ENCODE measurements at regions not wholly inside any gene's neighbourhood (a gene's known extent, or its start where the extent isn't known, plus 50 kb on each side); places are given as distances from the start of the nearest gene placed in this dataset.

DNA sequence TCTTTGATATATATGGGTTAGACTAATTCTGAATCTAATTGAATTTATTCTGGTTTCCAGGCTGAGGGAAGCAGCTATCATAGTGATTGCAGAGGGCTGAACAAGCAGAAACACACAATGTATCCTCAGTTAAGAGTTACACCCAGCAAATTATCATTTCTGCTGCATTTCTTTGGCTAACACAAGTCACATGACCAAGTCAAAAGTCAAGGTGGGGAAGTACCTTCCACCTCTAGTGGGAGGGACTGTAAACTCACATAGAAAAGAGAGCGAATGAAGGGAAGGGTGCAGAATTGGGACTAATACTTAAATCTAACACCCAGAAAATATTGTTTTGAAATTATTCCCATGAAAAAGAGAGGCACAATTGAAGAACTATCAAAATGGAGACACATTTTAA lies 719.7 kb upstream of the MMS22L start:
- no peak overlapping the region for H3K4me2 ChIP-seq (replicated peaks; ENCODE audit: low read depth, low read length, poor library complexity, severe bottlenecking)
- Mint-ChIP-seq H3K27me3 (no peaks in the 10 kb centered on the region), H3K4me3 (no peak overlapping the region), H3K27ac (no peak overlapping the region), H3K9me3 (ENCODE audit: insufficient read depth) (no peaks in the 10 kb centered on the region), H3K4me1 (no peaks in the 10 kb centered on the region)
- no peaks in the 10 kb centered on the region for H3K36me3 ChIP-seq (replicated peaks in 1 of 2; ENCODE audit: control extremely low read depth in 1 of 2, control insufficient read depth in 1 of 2, extremely low read depth in 1 of 2, insufficient read depth in 2 of 2, low read length in 1 of 2)
- DNase-seq (no peak), ATAC-seq (ENCODE audit: low read depth) (no peak)
- no peak overlapping the region for H2AFZ ChIP-seq (ENCODE audit: insufficient read depth, low read depth, low read length, poor library complexity, severe bottlenecking)
- H3K9me3 ChIP-seq (ENCODE audit: control extremely low read depth in 1 of 3, control insufficient read depth in 2 of 3, insufficient read depth in 1 of 3, low read length in 2 of 3) = no peaks in the 10 kb centered on the region
- intact Hi-C loops (cut with micrococcal nuclease) = no loop called here
- WGBS (ENCODE audit: insufficient coverage) = no CpG with 5 or more reads among the region's 1 CpG
- no peak overlapping the region for H3K9ac ChIP-seq (ENCODE audit: low read length)
- H3K4me1 ChIP-seq (ENCODE audit: control insufficient read depth in 2 of 2, insufficient read depth in 2 of 2, low read length in 2 of 2) = no peaks in the 10 kb centered on the region
- no peak overlapping the region for H3K27ac ChIP-seq (ENCODE audit: low read length in 2 of 2)
- no peaks in the 10 kb centered on the region for H4K20me1 ChIP-seq (ENCODE audit: control insufficient read depth, insufficient read depth, low read length, poor library complexity, severe bottlenecking)
- H3K4me3 ChIP-seq (ENCODE audit: control extremely low read depth in 1 of 5, extremely low read depth in 1 of 5, insufficient read depth in 1 of 5, low read depth in 2 of 5, low read length in 4 of 5) = no peak overlapping the region
- ChIA-PET POLR2A (no interaction called here), CTCF (no interaction called here)
- H3K27me3 ChIP-seq (replicated peaks in 1 of 4; ENCODE audit: control extremely low read depth in 1 of 4, control insufficient read depth in 3 of 4, insufficient read depth in 4 of 4, low read length in 3 of 4) = no peaks in the 10 kb centered on the region
- H3K79me2 ChIP-seq (ENCODE audit: control insufficient read depth, insufficient read depth, low read length) = no peaks in the 10 kb centered on the region
- TF ChIP-seq EZH2 (IDR thresholded peaks at IDR 0.05; ENCODE audit: borderline replicate concordance, insufficient read depth, low read depth, low read length, poor library complexity, severe bottlenecking) = no peak
- TF ChIP-seq, protein P1, sequence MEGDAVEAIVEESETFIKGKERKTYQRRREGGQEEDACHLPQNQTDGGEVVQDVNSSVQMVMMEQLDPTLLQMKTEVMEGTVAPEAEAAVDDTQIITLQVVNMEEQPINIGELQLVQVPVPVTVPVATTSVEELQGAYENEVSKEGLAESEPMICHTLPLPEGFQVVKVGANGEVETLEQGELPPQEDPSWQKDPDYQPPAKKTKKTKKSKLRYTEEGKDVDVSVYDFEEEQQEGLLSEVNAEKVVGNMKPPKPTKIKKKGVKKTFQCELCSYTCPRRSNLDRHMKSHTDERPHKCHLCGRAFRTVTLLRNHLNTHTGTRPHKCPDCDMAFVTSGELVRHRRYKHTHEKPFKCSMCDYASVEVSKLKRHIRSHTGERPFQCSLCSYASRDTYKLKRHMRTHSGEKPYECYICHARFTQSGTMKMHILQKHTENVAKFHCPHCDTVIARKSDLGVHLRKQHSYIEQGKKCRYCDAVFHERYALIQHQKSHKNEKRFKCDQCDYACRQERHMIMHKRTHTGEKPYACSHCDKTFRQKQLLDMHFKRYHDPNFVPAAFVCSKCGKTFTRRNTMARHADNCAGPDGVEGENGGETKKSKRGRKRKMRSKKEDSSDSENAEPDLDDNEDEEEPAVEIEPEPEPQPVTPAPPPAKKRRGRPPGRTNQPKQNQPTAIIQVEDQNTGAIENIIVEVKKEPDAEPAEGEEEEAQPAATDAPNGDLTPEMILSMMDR (IDR thresholded peaks at IDR 0.05) = no peak

DNA sequence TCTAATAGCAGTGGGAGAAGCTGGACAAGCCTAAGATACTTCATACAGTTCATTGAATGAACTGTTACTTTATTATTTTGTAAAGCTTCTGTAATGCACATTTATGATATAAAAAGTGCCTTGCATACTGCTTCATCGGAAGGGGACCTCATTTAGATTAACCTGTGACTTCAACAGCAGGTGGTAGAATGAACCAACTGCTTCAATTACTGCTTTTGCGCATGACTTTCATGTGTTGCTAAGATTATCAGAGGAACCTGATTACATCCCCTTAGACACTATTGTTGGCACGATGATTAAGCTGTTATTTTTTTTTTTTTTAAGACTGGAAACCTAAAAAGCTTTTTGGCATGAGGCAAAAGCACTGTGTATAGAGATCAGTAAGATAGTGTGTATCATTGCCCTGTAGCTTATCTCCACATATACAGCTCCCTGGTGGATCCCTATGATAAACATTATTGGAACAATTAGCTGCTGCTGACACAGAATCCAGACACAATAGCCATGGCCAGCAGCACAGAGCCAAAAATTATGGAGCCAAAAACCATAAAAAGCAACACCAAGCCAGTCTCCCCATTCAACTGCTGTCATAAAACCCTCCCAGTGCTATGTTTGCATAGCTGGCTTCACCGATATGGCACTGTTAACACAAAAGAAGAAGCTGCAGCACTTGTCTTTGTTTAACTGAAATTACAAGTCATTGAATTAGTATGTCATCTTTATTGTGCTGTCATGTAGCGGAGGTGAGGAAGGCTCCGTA lies 731.6 kb upstream of the MMS22L start:
- intact Hi-C loops (cut with micrococcal nuclease) = no loop called here
- ATAC-seq (ENCODE audit: low read depth) = no peak
- no peaks in the 10 kb centered on the region for H3K4me1 ChIP-seq (ENCODE audit: control insufficient read depth in 2 of 2, insufficient read depth in 2 of 2, low read length in 2 of 2)
- Mint-ChIP-seq H3K27ac (no peak overlapping the region), H3K4me3 (no peak overlapping the region), H3K4me1 (no peaks in the 10 kb centered on the region), H3K9me3 (ENCODE audit: insufficient read depth) (no peaks in the 10 kb centered on the region), H3K27me3 (no peaks in the 10 kb centered on the region)
- H3K27ac ChIP-seq (ENCODE audit: low read length in 2 of 2) = no peak overlapping the region
- WGBS (ENCODE audit: insufficient coverage) = 57% methylated on average over 1 of the region's 6 CpGs
- H3K9ac ChIP-seq (ENCODE audit: low read length) = no peak overlapping the region
- H2AFZ ChIP-seq (ENCODE audit: insufficient read depth, low read depth, low read length, poor library complexity, severe bottlenecking) = no peak overlapping the region
- TF ChIP-seq EZH2 (IDR thresholded peaks at IDR 0.05; ENCODE audit: borderline replicate concordance, insufficient read depth, low read depth, low read length, poor library complexity, severe bottlenecking) = no peak
- TF ChIP-seq, protein P1 (IDR thresholded peaks at IDR 0.05) = no peak
- CTCF ChIA-PET = interaction anchor here (0.7 kb wide), 1 partner anchor 1672 kb away, joined by 3 read pairs; no protein-coding TSS in a partner anchor
- no peak overlapping the region for H3K4me3 ChIP-seq (ENCODE audit: control extremely low read depth in 1 of 5, extremely low read depth in 1 of 5, insufficient read depth in 1 of 5, low read depth in 2 of 5, low read length in 4 of 5)
- H4K20me1 ChIP-seq (ENCODE audit: control insufficient read depth, insufficient read depth, low read length, poor library complexity, severe bottlenecking) = no peaks in the 10 kb centered on the region
- H3K27me3 ChIP-seq (replicated peaks in 1 of 4; ENCODE audit: control extremely low read depth in 1 of 4, control insufficient read depth in 3 of 4, insufficient read depth in 4 of 4, low read length in 3 of 4) = no peaks in the 10 kb centered on the region
- no peaks in the 10 kb centered on the region for H3K36me3 ChIP-seq (replicated peaks in 1 of 2; ENCODE audit: control extremely low read depth in 1 of 2, control insufficient read depth in 1 of 2, extremely low read depth in 1 of 2, insufficient read depth in 2 of 2, low read length in 1 of 2)
- POLR2A ChIA-PET = no interaction called here
- DNase-seq = no peak
- no peak overlapping the region for H3K4me2 ChIP-seq (replicated peaks; ENCODE audit: low read depth, low read length, poor library complexity, severe bottlenecking)
- H3K9me3 ChIP-seq (ENCODE audit: control extremely low read depth in 1 of 3, control insufficient read depth in 2 of 3, insufficient read depth in 1 of 3, low read length in 2 of 3) = no peaks in the 10 kb centered on the region
- H3K79me2 ChIP-seq (ENCODE audit: control insufficient read depth, insufficient read depth, low read length) = no peaks in the 10 kb centered on the region

All from B cell (primary cell).